Prostate gland (tissue), 2 donors: ENCODE measurements at regions not wholly inside any gene's neighbourhood (a gene's known extent, or its start where the extent isn't known, plus 50 kb on each side); places are given as distances from the start of the nearest gene placed in this dataset.

ENCODE experiments used
- DNase-seq: peaks from one replicate; pipeline ENCODE4 v3.0.0-alpha.2; 2019; ENCODE audit warnings: low spot score
- H3K27ac ChIP-seq, 2 donors: fragments of 200-600 bp; sonication (generic); 2 replicates each; pipeline ENCODE4 v1.5.1; 2017 to 2019
- H3K27me3 ChIP-seq: fragments of 200-600 bp; sonication (generic); replicated peaks from 2 replicates; pipeline ENCODE4 v1.5.1; 2019; ENCODE audit not compliant: insufficient read depth
- H3K36me3 ChIP-seq, 2 donors: fragments of 200-600 bp; sonication (generic); 1 replicate in 1 of 2; 2 replicates in 1 of 2; pipeline versions ENCODE4 v1.5.1 to v1.8.1; 2017 to 2019
- H3K4me1 ChIP-seq: fragments of 200-600 bp; sonication (generic); replicated peaks from 2 replicates; pipeline ENCODE4 v1.5.1; 2019
- H3K4me3 ChIP-seq, 2 donors: fragments of 200-600 bp; sonication (generic); 2 replicates each; pipeline ENCODE4 v1.5.1; 2017 to 2019
- H3K9me3 ChIP-seq: fragments of 200-600 bp; sonication (generic); 2 replicates; pipeline ENCODE4 v1.5.1; 2017
- CTCF ChIP-seq, 4 experiments: fragments of 200-600 bp in 2 of 4; fragments of 450-650 bp in 2 of 4; sonication (generic) in 2 of 4; IDR thresholded peaks; 1 replicate in 3 of 4; 2 replicates in 1 of 4; pipeline ENCODE4 v1.5.1; 2016 to 2019; ENCODE audit warnings: antibody characterized with exemption in 4 of 4, mild to moderate bottlenecking in 2 of 4, moderate library complexity in 2 of 4
- POLR2A ChIP-seq: fragments of 450-650 bp; IDR thresholded peaks from one replicate; pipeline ENCODE4 v1.6.1; 2016; ENCODE audit warnings: antibody characterized with exemption, mild to moderate bottlenecking
- POLR2AphosphoS5 ChIP-seq: sonication (generic); formaldehyde crosslinking; IDR thresholded peaks from one replicate; pipeline ENCODE4 v1.6.1; 2017; ENCODE audit warnings: antibody characterized with exemption
- WGBS: methylation state at CpG from one replicate; pipeline ENCODE4 v1.1.5; 2018; 5-methylcytosine and 5-hydroxymethylcytosine counted together
- intact Hi-C: fragments of 100-400 bp; cut with DNase I; formaldehyde crosslinking; loops from one replicate; pipeline ENCODE4 v1.14.2; 2022

- TF ChIP-seq POLR2A (no peak), POLR2AphosphoS5 (no peak)
- Histone ChIP-seq H3K27me3 (no peaks in the 10 kb centered on the region), H3K4me3 (no peak overlapping the region), H3K36me3 (no peaks in the 10 kb centered on the region), H3K9me3 (no peaks in the 10 kb centered on the region), H3K4me1 (no peaks in the 10 kb centered on the region), H3K27ac (no peak overlapping the region)
- DNase-seq: no peak
- WGBS: 81% methylated on average over 4 of the region's 4 CpGs
- intact Hi-C loops: no loop called here
Measured at GRCh38 chr20:53797085-53797484, 203.4 kb upstream of the ZNF217 start.

GRCh38 chr20:53795170-53795569 lies 201.5 kb upstream of the ZNF217 start:
- WGBS: 98% methylated on average over 3 of the region's 3 CpGs
- intact Hi-C loops: no loop called here
- DNase-seq: no peak
- no peaks in the 10 kb centered on the region for H3K27me3 ChIP-seq
- no peaks in the 10 kb centered on the region for H3K9me3 ChIP-seq
- no peaks in the 10 kb centered on the region for H3K4me1 ChIP-seq
- no peak overlapping the region for H3K4me3 ChIP-seq
- H3K27ac ChIP-seq: no peak overlapping the region
- H3K36me3 ChIP-seq: no peaks in the 10 kb centered on the region
- TF ChIP-seq POLR2AphosphoS5 (no peak), CTCF (IDR thresholded peaks at IDR 0.05) (no peak), POLR2A (no peak)

- TF ChIP-seq CTCF (IDR thresholded peaks at IDR 0.05) (no peak), POLR2AphosphoS5 (no peak), POLR2A (no peak)
- Histone ChIP-seq H3K27ac (peak overlapping the region; percentile 26 to 38), H3K9me3 (no peaks in the 10 kb centered on the region), H3K4me3 (no peak overlapping the region), H3K4me1 (no peaks in the 10 kb centered on the region), H3K27me3 (no peaks in the 10 kb centered on the region), H3K36me3 (no peaks in the 10 kb centered on the region)
- DNase-seq: no peak
- intact Hi-C loops: no loop called here
- WGBS: 79% methylated on average over 9 of the region's 9 CpGs
Measured at GRCh38 chr20:53794529-53795115, 201.0 kb upstream of the ZNF217 start.

GRCh38 chr20:53793783-53794383 lies 200.2 kb upstream of the ZNF217 start:
- Histone ChIP-seq H3K4me1 (no peaks in the 10 kb centered on the region), H3K36me3 (no peaks in the 10 kb centered on the region), H3K4me3 (no peak overlapping the region), H3K27me3 (no peaks in the 10 kb centered on the region), H3K9me3 (no peaks in the 10 kb centered on the region), H3K27ac (peak overlapping the region; percentile 26 to 38)
- intact Hi-C loops: no loop called here
- DNase-seq: peak; percentile 44
- no peak for TF ChIP-seq POLR2A
- no peak for TF ChIP-seq CTCF (IDR thresholded peaks at IDR 0.05)
- TF ChIP-seq POLR2AphosphoS5: peak; percentile 80
- 63% methylated on average over 7 of the region's 7 CpGs for WGBS

GRCh38 chr20:53792946-53793536 lies 199.4 kb upstream of the ZNF217 start:
- no peaks in the 10 kb centered on the region for H3K36me3 ChIP-seq
- H3K4me3 ChIP-seq: no peak overlapping the region
- TF ChIP-seq POLR2A (no peak), POLR2AphosphoS5 (no peak), CTCF (IDR thresholded peaks at IDR 0.05) (no peak)
- intact Hi-C loops: no loop called here
- H3K4me1 ChIP-seq: no peaks in the 10 kb centered on the region
- H3K27ac ChIP-seq: peak overlapping the region; percentile 5 to 38
- DNase-seq: no peak
- WGBS: 84% methylated on average over 5 of the region's 5 CpGs
- no peaks in the 10 kb centered on the region for H3K27me3 ChIP-seq
- no peaks in the 10 kb centered on the region for H3K9me3 ChIP-seq
